H9 (cell line): ENCODE measurements at regions not wholly inside any gene's neighbourhood (a gene's known extent, or its start where the extent isn't known, plus 50 kb on each side); places are given as distances from the start of the nearest gene placed in this dataset.

ENCODE experiments used
- DNase-seq: peaks from one replicate; pipeline ENCODE4 v3.0.0-alpha.2; 2017
- H2AFZ ChIP-seq: one replicate; pipeline ENCODE4 v1.6.1; 2013; ENCODE audit warnings: mild to moderate bottlenecking, low read length, control low read depth, moderate library complexity
- H2AK5ac ChIP-seq: 2 replicates; pipeline ENCODE4 v1.6.1; 2013; ENCODE audit warnings: low read length, control low read depth, mixed read lengths; ENCODE audit not compliant: insufficient read length
- H2BK120ac ChIP-seq: one replicate; pipeline ENCODE4 v1.6.1; 2013; ENCODE audit warnings: low read depth, mild to moderate bottlenecking, low read length, control low read depth, inconsistent platforms; ENCODE audit not compliant: poor library complexity, severe bottlenecking
- H2BK12ac ChIP-seq: 2 replicates; pipeline ENCODE4 v1.6.1; 2013; ENCODE audit warnings: low read length, control low read depth, mixed read lengths, low read depth; ENCODE audit not compliant: insufficient read length
- H2BK15ac ChIP-seq: 2 replicates; pipeline ENCODE4 v1.6.1; 2013; ENCODE audit warnings: low read depth, low read length, control low read depth
- H2BK20ac ChIP-seq: one replicate; pipeline ENCODE4 v1.6.1; 2013; ENCODE audit warnings: low read depth, mild to moderate bottlenecking, low read length, control low read depth, inconsistent platforms; ENCODE audit not compliant: poor library complexity, severe bottlenecking
- H2BK5ac ChIP-seq: 2 replicates; pipeline ENCODE4 v1.6.1; 2013; ENCODE audit warnings: low read length, control low read depth, mixed read lengths; ENCODE audit not compliant: insufficient read length
- H3K14ac ChIP-seq: 2 replicates; pipeline ENCODE4 v1.6.1; 2013; ENCODE audit warnings: low read length, control low read depth; ENCODE audit not compliant: insufficient read depth
- H3K18ac ChIP-seq: 2 replicates; pipeline ENCODE4 v1.6.1; 2013; ENCODE audit warnings: low read depth, mild to moderate bottlenecking, mixed read lengths, low read length, control low read depth; ENCODE audit not compliant: insufficient read length
- H3K23ac ChIP-seq: 2 replicates; pipeline ENCODE4 v1.6.1; 2013; ENCODE audit warnings: low read length, control low read depth, mixed read lengths, low read depth; ENCODE audit not compliant: insufficient read length
- H3K23me2 ChIP-seq: 2 replicates; pipeline ENCODE4 v1.6.1; 2013; ENCODE audit warnings: low read depth, mild to moderate bottlenecking, mixed read lengths, low read length, control low read depth; ENCODE audit not compliant: insufficient read length, poor library complexity, severe bottlenecking
- H3K27ac ChIP-seq: 2 replicates; pipeline ENCODE4 v1.5.1; 2013; ENCODE audit warnings: low read length, control low read depth, mixed read lengths, low read depth; ENCODE audit not compliant: insufficient read length
- H3K27me3 ChIP-seq: 2 replicates; pipeline ENCODE4 v1.6.1; 2013; ENCODE audit warnings: low read length, control low read depth, inconsistent platforms; ENCODE audit not compliant: insufficient read depth
- H3K4ac ChIP-seq: 2 replicates; pipeline ENCODE4 v1.6.1; 2013; ENCODE audit warnings: low read depth, mild to moderate bottlenecking, control low read depth, inconsistent platforms, low read length, moderate library complexity
- H3K4me1 ChIP-seq: 2 replicates; pipeline ENCODE4 v1.6.1; 2013; ENCODE audit warnings: low read length, control low read depth, inconsistent platforms; ENCODE audit not compliant: insufficient read depth
- H3K4me2 ChIP-seq: 2 replicates; pipeline ENCODE4 v1.6.1; 2013; ENCODE audit warnings: low read length, control low read depth, mixed read lengths; ENCODE audit not compliant: insufficient read length, insufficient read depth
- H3K56ac ChIP-seq: 2 replicates; pipeline ENCODE4 v1.6.1; 2013; ENCODE audit warnings: low read depth, mild to moderate bottlenecking, mixed read lengths, low read length, control low read depth; ENCODE audit not compliant: insufficient read length
- H3K79me1 ChIP-seq: 2 replicates; pipeline ENCODE4 v1.6.1; 2013; ENCODE audit warnings: low read depth, mild to moderate bottlenecking, moderate library complexity, low read length, control low read depth, inconsistent platforms; ENCODE audit not compliant: insufficient read depth, poor library complexity, severe bottlenecking
- H3K79me2 ChIP-seq: 2 replicates; pipeline ENCODE4 v1.6.1; 2013; ENCODE audit warnings: low read length, control low read depth, inconsistent platforms; ENCODE audit not compliant: insufficient read depth
- H3K9ac ChIP-seq: 2 replicates; pipeline ENCODE4 v1.6.1; 2013; ENCODE audit warnings: low read length, control low read depth, mixed read lengths; ENCODE audit not compliant: insufficient read length; ENCODE audit errors: extremely low read depth
- H3K9me3 ChIP-seq: one replicate; pipeline ENCODE4 v1.6.1; 2013; ENCODE audit warnings: low read depth, low read length, inconsistent platforms; ENCODE audit not compliant: control insufficient read depth
- H3T11ph ChIP-seq: one replicate; pipeline ENCODE4 v1.6.1; 2013; ENCODE audit warnings: mild to moderate bottlenecking, low read length, control low read depth, inconsistent platforms
- H4K20me1 ChIP-seq: one replicate; pipeline ENCODE4 v1.6.1; 2013; ENCODE audit not compliant: control insufficient read depth, insufficient read length, insufficient read depth
- H4K5ac ChIP-seq: 2 replicates; pipeline ENCODE4 v1.6.1; 2013; ENCODE audit warnings: low read depth, mild to moderate bottlenecking, mixed read lengths, low read length, control low read depth; ENCODE audit not compliant: insufficient read length
- H4K8ac ChIP-seq: replicated peaks from 2 replicates; pipeline ENCODE4 v1.6.1; 2013; ENCODE audit warnings: low read length, control low read depth, mixed read lengths, low read depth; ENCODE audit not compliant: insufficient read length
- H4K91ac ChIP-seq: 2 replicates; pipeline ENCODE4 v1.6.1; 2013; ENCODE audit warnings: low read depth, mild to moderate bottlenecking, moderate library complexity, mixed read lengths, low read length, control low read depth; ENCODE audit not compliant: insufficient read length
- H3K27ac Mint-ChIP-seq, 3 experiments: 2 replicates in 2 of 3; 3 replicates in 1 of 3; pipeline ENCODE4 v1.8.0; 2020 to 2021; ENCODE audit warnings: mixed read lengths in 3 of 3, mild to moderate bottlenecking in 1 of 3, moderate library complexity in 1 of 3
- H3K27me3 Mint-ChIP-seq: 2 replicates; pipeline ENCODE4 v1.8.0; 2021; ENCODE audit warnings: low read depth, mild to moderate bottlenecking, moderate library complexity, mixed read lengths
- H3K36me3 Mint-ChIP-seq, 3 experiments: 2 replicates in 2 of 3; 3 replicates in 1 of 3; pipeline ENCODE4 v1.8.0; 2020 to 2021; ENCODE audit warnings: low read depth in 3 of 3, mixed read lengths in 3 of 3; ENCODE audit not compliant: insufficient read depth in 1 of 3
- H3K4me1 Mint-ChIP-seq, 2 experiments: 2 replicates each; pipeline ENCODE4 v1.8.0; 2020; ENCODE audit warnings: mixed read lengths in 2 of 2
- H3K4me3 Mint-ChIP-seq, 2 experiments: 2 replicates in 1 of 2; 3 replicates in 1 of 2; pipeline ENCODE4 v1.8.0; 2020 to 2021; ENCODE audit warnings: mild to moderate bottlenecking in 2 of 2, mixed read lengths in 2 of 2, moderate library complexity in 1 of 2
- H3K9me3 Mint-ChIP-seq, 2 experiments: 2 replicates in 1 of 2; 3 replicates in 1 of 2; pipeline ENCODE4 v1.8.0; 2020; ENCODE audit warnings: mild to moderate bottlenecking in 2 of 2, mixed read lengths in 2 of 2, moderate library complexity in 1 of 2
- CTCF ChIP-seq: fragments of 200-600 bp; sonication (generic); conservative IDR thresholded peaks from 3 replicates; pipeline ENCODE4 v1.8.0; 2021; ENCODE audit warnings: antibody characterized with exemption, mild to moderate bottlenecking
- WGBS: extraction: QIAGEN DNeasy Blood & Tissue Kit; methylation state at CpG from one replicate; pipeline ENCODE4 v1.1.7; 2013; ENCODE audit warnings: missing lambda C conversion rate, low lambda C conversion rate, mixed read lengths; ENCODE audit not compliant: insufficient read length; ENCODE audit errors: extremely low coverage; 5-methylcytosine and 5-hydroxymethylcytosine counted together

GRCh38 chr20:60424267-60424902, 466.2 kb downstream of the CDH26 start:
- H3K27ac ChIP-seq = no peak overlapping the region
- Mint-ChIP-seq H3K36me3 (no peaks in the 10 kb centered on the region), H3K4me3 (no peak overlapping the region), H3K27me3 (peaks cover 2% of the 10 kb centered on the region), H3K4me1 (peaks cover 3 to 8% of the 10 kb centered on the region in 2 experiments; a peak in 2 of 4 replicates), H3K9me3 (no peaks in the 10 kb centered on the region), H3K27ac (no peak overlapping the region)
- H4K91ac ChIP-seq = no peak overlapping the region
- H2BK15ac ChIP-seq = no peak overlapping the region
- H4K5ac ChIP-seq = no peak overlapping the region
- no peak overlapping the region for H3K4me2 ChIP-seq
- H3K56ac ChIP-seq = no peak overlapping the region
- TF ChIP-seq CTCF = no peak
- no peak overlapping the region for H3K14ac ChIP-seq
- no peaks in the 10 kb centered on the region for H3K79me2 ChIP-seq
- no peak overlapping the region for H3T11ph ChIP-seq
- H2BK20ac ChIP-seq = no peak overlapping the region
- H4K8ac ChIP-seq = no peak overlapping the region
- H3K18ac ChIP-seq = no peak overlapping the region
- DNase-seq = no peak
- no peak overlapping the region for H3K4ac ChIP-seq
- no peak overlapping the region for H2AK5ac ChIP-seq
- H3K23me2 ChIP-seq = no peaks in the 10 kb centered on the region
- no peak overlapping the region for H3K23ac ChIP-seq
- H2AFZ ChIP-seq = no peak overlapping the region
- no peaks in the 10 kb centered on the region for H3K4me1 ChIP-seq
- H2BK5ac ChIP-seq = no peak overlapping the region
- no peak overlapping the region for H3K9ac ChIP-seq
- no peaks in the 10 kb centered on the region for H3K9me3 ChIP-seq
- no peaks in the 10 kb centered on the region for H3K27me3 ChIP-seq
- no peaks in the 10 kb centered on the region for H4K20me1 ChIP-seq
- no peak overlapping the region for H2BK120ac ChIP-seq
- H2BK12ac ChIP-seq = no peak overlapping the region
- H3K79me1 ChIP-seq = no peaks in the 10 kb centered on the region
- WGBS = no CpG with 5 or more reads among the region's 4 CpGs
